Neutrophil (primary cell): ENCODE measurements at regions not wholly inside any gene's neighbourhood (a gene's known extent, or its start where the extent isn't known, plus 50 kb on each side); places are given as distances from the start of the nearest gene placed in this dataset.

Source experiments
- H3K27ac ChIP-seq: fragments of 200-600 bp; sonication (generic); 2 replicates; pipeline ENCODE4 v1.5.1; 2016; ENCODE audit warnings: mild to moderate bottlenecking, moderate library complexity
- H3K27me3 ChIP-seq: fragments of 200-600 bp; sonication (generic); 2 replicates; pipeline ENCODE4 v1.6.0; 2016; ENCODE audit warnings: mild to moderate bottlenecking
- H3K36me3 ChIP-seq: fragments of 200-600 bp; sonication (generic); 2 replicates; pipeline ENCODE4 v1.5.1; 2017
- H3K4me1 ChIP-seq, 2 experiments: fragments of 200-600 bp in 1 of 2; sonication (generic) in 1 of 2; 1 replicate in 1 of 2; 2 replicates in 1 of 2; pipeline versions ENCODE4 v1.5.1 to v1.6.1; 2013 to 2016; ENCODE audit warnings: low read depth in 1 of 2, low read length in 1 of 2, mild to moderate bottlenecking in 1 of 2, moderate library complexity in 1 of 2; ENCODE audit not compliant: control insufficient read depth in 1 of 2, insufficient read depth in 1 of 2
- H3K4me3 ChIP-seq, 2 experiments: fragments of 200-600 bp in 1 of 2; sonication (generic) in 1 of 2; 1 replicate in 1 of 2; 2 replicates in 1 of 2; pipeline ENCODE4 v1.5.1; 2013 to 2016; ENCODE audit warnings: low read depth in 1 of 2, low read length in 1 of 2, mild to moderate bottlenecking in 1 of 2, moderate library complexity in 1 of 2
- H3K9me3 ChIP-seq: fragments of 200-600 bp; sonication (generic); 2 replicates; pipeline ENCODE4 v1.5.1; 2016
- TF ChIP-seq, protein P1 (sequence below): fragments of 200-600 bp; sonication (generic); IDR thresholded peaks from 2 replicates; pipeline ENCODE4 v1.5.1; 2016; ENCODE audit warnings: antibody characterized with exemption

DNA sequence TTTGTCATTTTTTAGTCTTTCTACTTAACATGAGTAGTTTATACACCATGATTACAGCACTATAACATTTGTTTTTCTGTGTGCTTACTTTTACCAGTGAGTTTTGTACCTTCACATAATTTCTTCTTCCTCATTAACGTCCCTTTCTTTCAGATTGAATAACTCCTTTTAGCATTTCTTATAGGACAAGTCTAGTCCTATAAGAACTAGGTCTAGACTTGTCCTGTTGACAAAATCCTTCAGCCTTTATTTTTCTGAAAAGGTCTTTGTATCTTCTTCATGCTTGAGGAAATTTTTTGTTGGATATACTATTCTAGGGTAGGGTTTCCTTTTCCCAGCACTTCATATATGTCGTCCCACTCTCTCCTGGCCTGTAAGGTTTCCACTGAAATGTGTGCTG is 253.3 kb upstream of the ARHGAP24 start:
- no peaks in the 10 kb centered on the region for H3K4me1 ChIP-seq
- TF ChIP-seq, protein P1, sequence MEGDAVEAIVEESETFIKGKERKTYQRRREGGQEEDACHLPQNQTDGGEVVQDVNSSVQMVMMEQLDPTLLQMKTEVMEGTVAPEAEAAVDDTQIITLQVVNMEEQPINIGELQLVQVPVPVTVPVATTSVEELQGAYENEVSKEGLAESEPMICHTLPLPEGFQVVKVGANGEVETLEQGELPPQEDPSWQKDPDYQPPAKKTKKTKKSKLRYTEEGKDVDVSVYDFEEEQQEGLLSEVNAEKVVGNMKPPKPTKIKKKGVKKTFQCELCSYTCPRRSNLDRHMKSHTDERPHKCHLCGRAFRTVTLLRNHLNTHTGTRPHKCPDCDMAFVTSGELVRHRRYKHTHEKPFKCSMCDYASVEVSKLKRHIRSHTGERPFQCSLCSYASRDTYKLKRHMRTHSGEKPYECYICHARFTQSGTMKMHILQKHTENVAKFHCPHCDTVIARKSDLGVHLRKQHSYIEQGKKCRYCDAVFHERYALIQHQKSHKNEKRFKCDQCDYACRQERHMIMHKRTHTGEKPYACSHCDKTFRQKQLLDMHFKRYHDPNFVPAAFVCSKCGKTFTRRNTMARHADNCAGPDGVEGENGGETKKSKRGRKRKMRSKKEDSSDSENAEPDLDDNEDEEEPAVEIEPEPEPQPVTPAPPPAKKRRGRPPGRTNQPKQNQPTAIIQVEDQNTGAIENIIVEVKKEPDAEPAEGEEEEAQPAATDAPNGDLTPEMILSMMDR = no peak
- no peaks in the 10 kb centered on the region for H3K27me3 ChIP-seq
- peaks cover 4% of the 10 kb centered on the region for H3K9me3 ChIP-seq
- H3K36me3 ChIP-seq = no peaks in the 10 kb centered on the region
- no peak overlapping the region for H3K27ac ChIP-seq
- no peak overlapping the region for H3K4me3 ChIP-seq

DNA sequence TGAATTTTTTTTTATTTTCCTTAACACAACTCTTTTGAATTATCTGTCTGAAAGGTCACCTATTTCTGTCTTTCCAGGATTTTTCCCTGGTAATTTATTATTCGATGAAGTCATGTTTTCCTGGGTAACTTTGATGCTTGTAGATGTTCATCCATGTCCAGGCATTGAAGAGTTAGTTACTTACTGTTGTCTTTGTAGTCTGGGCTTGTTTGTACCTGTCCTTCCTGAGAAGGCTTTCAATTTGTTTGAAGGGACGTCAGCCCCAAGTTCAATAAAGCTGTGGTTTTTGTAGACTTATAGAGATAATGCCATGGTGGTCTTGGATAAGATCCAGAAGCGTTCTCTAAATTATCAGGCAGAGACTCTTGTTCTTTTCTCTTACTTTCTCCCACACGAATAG is 252.4 kb upstream of the ARHGAP24 start:
- TF ChIP-seq, protein P1 = no peak
- no peak overlapping the region for H3K27ac ChIP-seq
- H3K27me3 ChIP-seq = no peaks in the 10 kb centered on the region
- no peaks in the 10 kb centered on the region for H3K9me3 ChIP-seq
- H3K4me1 ChIP-seq = no peaks in the 10 kb centered on the region
- no peak overlapping the region for H3K4me3 ChIP-seq
- H3K36me3 ChIP-seq = no peaks in the 10 kb centered on the region

DNA sequence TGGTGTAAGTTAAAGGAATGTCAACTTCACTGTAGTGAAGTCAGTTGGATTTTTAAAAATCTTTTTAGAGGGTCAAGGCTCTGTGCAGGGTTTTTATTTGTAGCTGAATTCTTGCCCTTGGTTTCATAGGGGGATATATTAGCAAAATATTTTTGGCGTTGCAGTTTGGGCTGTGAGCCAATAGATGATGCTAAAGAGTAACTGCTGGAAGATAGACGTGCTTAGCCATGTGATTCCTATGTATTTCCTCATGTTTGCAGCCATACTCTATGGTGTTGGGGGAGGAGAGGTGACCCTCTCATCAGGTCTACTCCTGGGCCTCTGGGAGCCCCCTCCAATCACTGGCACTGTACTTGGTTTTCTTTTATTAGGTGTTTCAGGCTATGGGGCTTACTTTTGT is 246.7 kb upstream of the ARHGAP24 start:
- H3K9me3 ChIP-seq = no peaks in the 10 kb centered on the region
- TF ChIP-seq, protein P1 = no peak
- no peaks in the 10 kb centered on the region for H3K36me3 ChIP-seq
- no peak overlapping the region for H3K27ac ChIP-seq
- no peaks in the 10 kb centered on the region for H3K4me1 ChIP-seq
- no peak overlapping the region for H3K4me3 ChIP-seq
- no peaks in the 10 kb centered on the region for H3K27me3 ChIP-seq

DNA sequence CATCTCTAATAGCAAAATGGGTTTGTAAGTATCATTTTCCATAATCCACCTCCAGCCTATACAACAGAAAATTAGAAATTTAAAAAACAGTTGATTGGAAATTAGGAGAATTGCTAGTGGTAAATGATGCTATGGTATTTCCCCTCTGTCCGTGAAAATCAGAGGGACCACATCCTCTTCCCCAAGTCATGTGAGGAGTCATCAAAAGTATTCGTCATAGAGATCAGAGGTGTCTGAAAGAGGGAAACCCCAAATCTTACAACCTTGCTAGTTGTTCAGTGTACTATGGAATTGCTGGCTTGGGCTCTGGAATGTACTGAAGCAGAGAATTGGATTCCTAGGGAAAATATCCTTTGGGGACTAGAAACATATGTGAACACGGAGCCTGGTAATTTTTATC is 241.4 kb upstream of the ARHGAP24 start:
- H3K27me3 ChIP-seq = no peaks in the 10 kb centered on the region
- H3K27ac ChIP-seq = no peak overlapping the region
- H3K4me1 ChIP-seq = no peaks in the 10 kb centered on the region
- no peaks in the 10 kb centered on the region for H3K9me3 ChIP-seq
- no peak overlapping the region for H3K4me3 ChIP-seq
- TF ChIP-seq, protein P1 = no peak
- H3K36me3 ChIP-seq = no peaks in the 10 kb centered on the region

DNA sequence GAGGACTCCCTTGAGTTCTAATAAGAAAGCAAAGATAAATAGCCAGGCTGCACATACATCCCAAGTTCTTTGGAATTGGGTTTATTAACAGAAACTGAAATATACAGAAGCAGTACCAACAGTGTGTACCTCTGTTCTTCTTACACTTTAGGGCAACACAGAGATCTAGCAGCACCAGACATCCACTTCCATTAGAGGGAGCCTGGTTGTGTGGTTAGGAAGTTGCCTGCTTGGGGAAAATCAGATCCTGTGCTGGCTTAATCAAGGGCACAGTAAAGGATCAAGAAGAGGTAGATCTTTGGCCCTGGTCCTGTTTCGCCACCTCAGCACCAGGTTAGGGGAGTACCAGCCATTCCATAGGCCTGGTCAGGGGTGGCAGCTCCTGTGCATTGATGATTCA is 231.1 kb upstream of the ARHGAP24 start:
- Histone ChIP-seq H3K36me3 (no peaks in the 10 kb centered on the region), H3K4me3 (no peak overlapping the region), H3K27me3 (no peaks in the 10 kb centered on the region), H3K27ac (no peak overlapping the region), H3K9me3 (no peaks in the 10 kb centered on the region), H3K4me1 (no peaks in the 10 kb centered on the region)
- TF ChIP-seq, protein P1 = no peak

DNA sequence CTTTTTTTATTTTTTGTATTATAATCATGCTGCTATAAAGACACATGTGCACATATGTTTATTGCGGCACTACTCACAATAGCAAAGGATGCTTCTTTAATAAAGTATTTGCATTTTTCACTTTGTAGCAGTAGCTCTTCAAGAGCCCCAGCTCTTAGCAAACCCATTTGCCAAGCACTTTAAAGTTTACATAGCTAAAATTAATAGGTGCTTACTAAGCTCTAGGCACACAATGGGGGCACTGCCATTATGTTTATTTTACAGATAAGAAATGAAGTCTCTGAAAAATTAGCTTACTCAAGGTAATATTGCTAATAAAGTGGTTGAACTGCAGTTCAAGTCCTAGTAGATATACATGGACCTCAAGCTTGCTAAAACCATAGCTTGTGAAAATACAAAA is 230.3 kb upstream of the ARHGAP24 start:
- Histone ChIP-seq H3K36me3 (no peaks in the 10 kb centered on the region), H3K4me1 (no peaks in the 10 kb centered on the region), H3K27ac (no peak overlapping the region), H3K27me3 (no peaks in the 10 kb centered on the region), H3K9me3 (no peaks in the 10 kb centered on the region), H3K4me3 (no peak overlapping the region)
- TF ChIP-seq, protein P1 = no peak
